ENCODE measurements at regions not wholly inside any gene's neighbourhood (a gene's known extent, or its start where the extent isn't known, plus 50 kb on each side); places are given as distances from the start of the nearest gene placed in this dataset.

GRCh38 chr5:67475489-67475888 is 278.9 kb upstream of the CD180 start:
- no peak for DNase-seq (ENCODE audit: low read depth in 2 of 2)

GRCh38 chr5:67474597-67475238 is 278.1 kb upstream of the CD180 start:
- no peak for DNase-seq (ENCODE audit: low read depth in 2 of 2)

GRCh38 chr5:67467110-67467509 is 270.5 kb upstream of the CD180 start:
- no peak for DNase-seq (ENCODE audit: low read depth in 2 of 2)

GRCh38 chr5:67465537-67466207 is 269.1 kb upstream of the CD180 start:
- no peak for DNase-seq (ENCODE audit: low read depth in 2 of 2)

GRCh38 chr5:67462147-67462546 is 265.5 kb upstream of the CD180 start:
- no peak for DNase-seq (ENCODE audit: low read depth in 2 of 2)

GRCh38 chr5:67459253-67459652 is 262.7 kb upstream of the CD180 start:
- DNase-seq (ENCODE audit: low read depth in 2 of 2), result no peak

GRCh38 chr5:67455970-67456369 is 259.4 kb upstream of the CD180 start:
- DNase-seq (ENCODE audit: low read depth in 2 of 2), result no peak

- no peak for DNase-seq (ENCODE audit: low read depth in 2 of 2)
Measured at GRCh38 chr5:67454957-67455561, 258.5 kb upstream of the CD180 start.

- no peak for DNase-seq (ENCODE audit: low read depth in 2 of 2)
Measured at GRCh38 chr5:67453111-67453905, 256.7 kb upstream of the CD180 start.

- DNase-seq (ENCODE audit: low read depth in 2 of 2), result no peak
Measured at GRCh38 chr5:67451640-67452279, 255.2 kb upstream of the CD180 start.

GRCh38 chr5:67447732-67448131 is 251.1 kb upstream of the CD180 start:
- no peak for DNase-seq (ENCODE audit: low read depth in 2 of 2)

- DNase-seq (ENCODE audit: low read depth in 2 of 2), result no peak
Measured at GRCh38 chr5:67437905-67438845, 241.6 kb upstream of the CD180 start.

GRCh38 chr5:67435032-67435431 is 238.4 kb upstream of the CD180 start:
- DNase-seq (ENCODE audit: low read depth in 2 of 2), result no peak

- no peak for DNase-seq (ENCODE audit: low read depth in 2 of 2)
Measured at GRCh38 chr5:67434466-67434865, 237.9 kb upstream of the CD180 start.

- DNase-seq (ENCODE audit: low read depth in 2 of 2), result no peak
Measured at GRCh38 chr5:67432606-67433005, 236.0 kb upstream of the CD180 start.

GRCh38 chr5:67431191-67431590 is 234.6 kb upstream of the CD180 start:
- no peak for DNase-seq (ENCODE audit: low read depth in 2 of 2)

- no peak for DNase-seq (ENCODE audit: low read depth in 2 of 2)
Measured at GRCh38 chr5:67427850-67428298, 231.3 kb upstream of the CD180 start.

GRCh38 chr5:67426961-67427849 is 230.6 kb upstream of the CD180 start:
- no peak for DNase-seq (ENCODE audit: low read depth in 2 of 2)

GRCh38 chr5:67425514-67425913 is 228.9 kb upstream of the CD180 start:
- DNase-seq (ENCODE audit: low read depth in 2 of 2), result no peak

- no peak for DNase-seq (ENCODE audit: low read depth in 2 of 2)
Measured at GRCh38 chr5:67417839-67418238, 221.2 kb upstream of the CD180 start.

Data from activated CD8-positive, alpha-beta memory T cell treated with anti-CD3 and anti-CD28 coated beads for 4 hours (primary cell).